ENCODE measurements at regions not wholly inside any gene's neighbourhood (a gene's known extent, or its start where the extent isn't known, plus 50 kb on each side); places are given as distances from the start of the nearest gene placed in this dataset.

- no peak for DNase-seq
- intact Hi-C loops (cut with DNase I) = no loop called here
- TF ChIP-seq CTCF (IDR thresholded peaks at IDR 0.05) (no peak), POLR2A (IDR thresholded peaks at IDR 0.05) (no peak)
- ATAC-seq = no peak
- Histone ChIP-seq H3K27ac (no peak overlapping the region), H3K4me3 (no peak overlapping the region), H3K9me3 (no peaks in the 10 kb centered on the region), H3K27me3 (no peaks in the 10 kb centered on the region), H3K4me1 (no peaks in the 10 kb centered on the region), H3K36me3 (replicated peaks in 1 of 2; ENCODE audit: insufficient read depth in 1 of 2, low read depth in 2 of 2) (no peaks in the 10 kb centered on the region)
- 80% methylated on average over 1 of the region's 1 CpG for whole genome bisulfite sequencing, 2 donors
Observed at GRCh38 chr11:11105361-11105760, 247.5 kb upstream of the ZBED5 start.

GRCh38 chr11:11095831-11096723 lies 238.2 kb upstream of the ZBED5 start:
- Histone ChIP-seq H3K27ac (no peak overlapping the region), H3K4me1 (no peaks in the 10 kb centered on the region), H3K4me3 (no peak overlapping the region), H3K36me3 (replicated peaks in 1 of 2; ENCODE audit: insufficient read depth in 1 of 2, low read depth in 2 of 2) (no peaks in the 10 kb centered on the region), H3K9me3 (peaks cover 0 to 9% (median 0%) of the 10 kb centered on the region in 3 donors), H3K27me3 (no peaks in the 10 kb centered on the region)
- TF ChIP-seq POLR2A (IDR thresholded peaks at IDR 0.05) (no peak), CTCF (IDR thresholded peaks at IDR 0.05) (no peak)
- ATAC-seq (no peak), DNase-seq (no peak)
- intact Hi-C loops (cut with DNase I) = no loop called here
- 74 to 79% methylated on average over 3 of the region's 3 CpGs for WGBS, 2 donors

- Histone ChIP-seq H3K27ac (no peak overlapping the region), H3K9me3 (peaks cover 0 to 12% (median 0%) of the 10 kb centered on the region in 3 donors), H3K36me3 (replicated peaks in 1 of 2; ENCODE audit: insufficient read depth in 1 of 2, low read depth in 2 of 2) (no peaks in the 10 kb centered on the region), H3K27me3 (no peaks in the 10 kb centered on the region), H3K4me3 (no peak overlapping the region), H3K4me1 (no peaks in the 10 kb centered on the region)
- 61% methylated on average over 1 of the region's 1 CpG for WGBS, 2 donors
- no peak for DNase-seq
- intact Hi-C loops (cut with DNase I) = no loop called here
- TF ChIP-seq POLR2A (IDR thresholded peaks at IDR 0.05) = no peak
- no peak for TF ChIP-seq CTCF (IDR thresholded peaks at IDR 0.05)
- no peak for ATAC-seq
Observed at GRCh38 chr11:11090495-11090894, 232.6 kb upstream of the ZBED5 start.

GRCh38 chr11:11089805-11090204 lies 232.0 kb upstream of the ZBED5 start:
- intact Hi-C loops (cut with DNase I) = no loop called here
- no peak for ATAC-seq
- no peak overlapping the region for H3K27ac ChIP-seq
- TF ChIP-seq POLR2A (IDR thresholded peaks at IDR 0.05) (no peak), CTCF (IDR thresholded peaks at IDR 0.05) (no peak)
- DNase-seq = no peak
- H3K27me3 ChIP-seq = no peaks in the 10 kb centered on the region
- H3K4me3 ChIP-seq = no peak overlapping the region
- H3K36me3 ChIP-seq (replicated peaks in 1 of 2; ENCODE audit: insufficient read depth in 1 of 2, low read depth in 2 of 2) = no peaks in the 10 kb centered on the region
- H3K4me1 ChIP-seq = no peaks in the 10 kb centered on the region
- H3K9me3 ChIP-seq = peaks cover 0 to 12% (median 0%) of the 10 kb centered on the region in 3 donors
- WGBS, 2 donors = 86 to 89% methylated on average over 4 of the region's 4 CpGs

GRCh38 chr11:11086979-11087378 lies 229.1 kb upstream of the ZBED5 start:
- DNase-seq (no peak), ATAC-seq (no peak)

More at GRCh38 chr11:11086979-11087378, 229.1 kb upstream of the ZBED5 start:
- Histone ChIP-seq H3K9me3 (peaks cover 0 to 12% (median 0%) of the 10 kb centered on the region in 3 donors), H3K27ac (no peak overlapping the region), H3K36me3 (replicated peaks in 1 of 2; ENCODE audit: insufficient read depth in 1 of 2, low read depth in 2 of 2) (no peaks in the 10 kb centered on the region), H3K27me3 (no peaks in the 10 kb centered on the region), H3K4me1 (no peaks in the 10 kb centered on the region), H3K4me3 (no peak overlapping the region)
- 93 to 96% methylated on average over 2 of the region's 2 CpGs for WGBS, 2 donors
- TF ChIP-seq POLR2A (IDR thresholded peaks at IDR 0.05) (no peak), CTCF (IDR thresholded peaks at IDR 0.05) (no peak)
- intact Hi-C loops (cut with DNase I) = no loop called here
